AG10803 (cell line): ENCODE measurements at regions not wholly inside any gene's neighbourhood (a gene's known extent, or its start where the extent isn't known, plus 50 kb on each side); places are given as distances from the start of the nearest gene placed in this dataset.
"Not testable (repeated sequence)": the region's sequence is repeated elsewhere in the genome, so short reads cannot be mapped to it uniquely, and the experiment has no call there.

ENCODE experiments used
- DNase-seq: peaks from one replicate; pipeline ENCODE4 v3.0.0; 2010; ENCODE audit warnings: low read depth
- H3K4me3 ChIP-seq: 2 replicates; pipeline ENCODE4 v1.5.1; 2011; ENCODE audit warnings: mild to moderate bottlenecking, low read length, control low read depth
- TF ChIP-seq, protein P1 (sequence below): conservative IDR thresholded peaks from 2 replicates; pipeline ENCODE4 v1.5.1; 2011; ENCODE audit warnings: mild to moderate bottlenecking, low read length, control low read depth, inconsistent platforms

DNA sequence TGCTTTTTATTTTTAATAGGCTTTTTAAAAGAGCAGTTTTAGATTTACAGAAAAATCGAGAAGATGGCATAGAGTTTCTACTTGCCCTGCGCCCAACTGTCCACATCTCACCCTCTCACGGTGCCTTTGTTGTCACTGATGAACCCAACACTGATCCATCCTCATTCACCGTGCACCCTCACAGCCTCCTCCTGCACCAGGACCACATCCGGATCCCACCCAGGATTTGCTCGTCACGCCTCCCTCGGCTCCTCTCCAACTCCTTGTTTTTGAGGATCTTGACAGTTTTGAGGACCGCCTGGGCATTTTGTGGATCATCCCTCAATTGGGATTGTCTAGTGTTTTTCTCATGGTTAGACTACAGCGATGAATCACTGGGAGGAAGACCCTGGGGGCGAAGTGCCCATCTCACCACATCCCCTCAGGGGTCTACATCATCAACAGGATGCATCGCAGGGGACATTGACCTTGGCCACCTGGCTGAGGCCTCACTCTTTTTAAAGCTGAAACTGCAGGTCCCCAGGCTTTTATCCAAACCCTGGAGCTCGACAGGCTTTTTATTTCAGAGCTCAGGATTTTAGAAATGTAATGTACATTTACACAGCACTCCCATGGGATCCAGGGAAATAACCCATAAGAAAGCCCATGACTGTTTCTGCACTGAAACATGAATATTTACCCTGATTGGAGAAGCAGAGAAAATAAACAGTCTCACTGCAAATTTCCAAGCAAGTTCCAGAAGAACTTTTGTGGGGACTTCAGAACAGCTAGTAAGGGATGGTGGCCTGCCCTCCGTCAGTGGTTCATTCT lies 71.8 kb upstream of the ZNF469 start:
- TF ChIP-seq, protein P1, sequence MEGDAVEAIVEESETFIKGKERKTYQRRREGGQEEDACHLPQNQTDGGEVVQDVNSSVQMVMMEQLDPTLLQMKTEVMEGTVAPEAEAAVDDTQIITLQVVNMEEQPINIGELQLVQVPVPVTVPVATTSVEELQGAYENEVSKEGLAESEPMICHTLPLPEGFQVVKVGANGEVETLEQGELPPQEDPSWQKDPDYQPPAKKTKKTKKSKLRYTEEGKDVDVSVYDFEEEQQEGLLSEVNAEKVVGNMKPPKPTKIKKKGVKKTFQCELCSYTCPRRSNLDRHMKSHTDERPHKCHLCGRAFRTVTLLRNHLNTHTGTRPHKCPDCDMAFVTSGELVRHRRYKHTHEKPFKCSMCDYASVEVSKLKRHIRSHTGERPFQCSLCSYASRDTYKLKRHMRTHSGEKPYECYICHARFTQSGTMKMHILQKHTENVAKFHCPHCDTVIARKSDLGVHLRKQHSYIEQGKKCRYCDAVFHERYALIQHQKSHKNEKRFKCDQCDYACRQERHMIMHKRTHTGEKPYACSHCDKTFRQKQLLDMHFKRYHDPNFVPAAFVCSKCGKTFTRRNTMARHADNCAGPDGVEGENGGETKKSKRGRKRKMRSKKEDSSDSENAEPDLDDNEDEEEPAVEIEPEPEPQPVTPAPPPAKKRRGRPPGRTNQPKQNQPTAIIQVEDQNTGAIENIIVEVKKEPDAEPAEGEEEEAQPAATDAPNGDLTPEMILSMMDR: no peak
- DNase-seq: no peak

GRCh38 chr16:88311860-88312259 lies 70.9 kb upstream of the ZNF469 start:
- not testable (repeated sequence) for H3K4me3 ChIP-seq

More for the DNA sequence above, 71.8 kb upstream of the ZNF469 start:
- H3K4me3 ChIP-seq: no peak overlapping the region

DNA sequence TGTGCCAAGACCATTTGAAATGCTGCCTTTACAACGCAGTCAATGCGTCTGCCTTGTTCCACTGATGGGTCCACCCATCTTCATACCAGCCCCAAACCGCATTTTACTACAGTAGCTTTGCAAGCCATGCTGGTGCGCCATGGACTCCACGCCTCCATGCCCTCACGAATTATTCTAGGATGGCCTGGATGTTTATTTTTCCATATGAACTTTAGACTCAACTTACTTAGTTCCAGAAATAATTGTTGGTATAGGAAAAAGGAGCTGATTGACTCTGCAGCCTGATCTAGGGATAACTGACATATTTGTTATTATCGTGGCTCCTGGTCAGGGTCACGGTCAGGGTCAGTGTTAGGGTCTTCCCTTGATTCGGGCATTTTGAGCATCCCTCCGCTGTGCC lies 70.0 kb upstream of the ZNF469 start:
- TF ChIP-seq, protein P1: no peak
- DNase-seq: no peak
- H3K4me3 ChIP-seq: no peak overlapping the region

More at GRCh38 chr16:88311860-88312259, 70.9 kb upstream of the ZNF469 start:
- not testable (repeated sequence) for DNase-seq

DNA sequence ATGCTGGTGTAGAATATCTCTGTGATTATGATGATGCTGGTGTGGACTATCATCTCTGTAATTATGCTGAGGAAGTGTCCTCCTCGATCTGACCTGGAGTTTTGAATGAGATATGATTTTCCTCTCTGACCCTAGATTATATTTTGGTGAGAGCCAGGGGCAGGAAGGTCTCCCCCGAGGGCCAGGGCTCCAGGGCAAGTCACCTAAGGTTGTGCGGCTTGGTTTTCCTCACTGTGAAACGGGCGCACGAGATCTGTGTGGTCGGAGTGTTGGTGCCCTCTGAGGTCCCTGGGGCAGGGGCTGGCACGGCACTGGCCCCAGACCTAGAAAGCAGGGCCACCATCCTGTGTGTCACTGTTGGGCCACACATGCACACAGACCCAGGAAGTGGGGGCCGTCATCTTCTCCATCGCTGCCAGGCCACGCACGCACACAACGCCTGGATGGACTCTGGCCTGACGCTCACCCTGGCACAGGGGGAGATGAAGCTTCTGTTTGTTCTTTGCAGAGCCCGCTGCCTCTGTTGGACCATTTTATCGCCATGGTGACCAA lies 67.7 kb upstream of the ZNF469 start:
- TF ChIP-seq, protein P1: no peak
- DNase-seq: no peak
- H3K4me3 ChIP-seq: no peak overlapping the region

DNA sequence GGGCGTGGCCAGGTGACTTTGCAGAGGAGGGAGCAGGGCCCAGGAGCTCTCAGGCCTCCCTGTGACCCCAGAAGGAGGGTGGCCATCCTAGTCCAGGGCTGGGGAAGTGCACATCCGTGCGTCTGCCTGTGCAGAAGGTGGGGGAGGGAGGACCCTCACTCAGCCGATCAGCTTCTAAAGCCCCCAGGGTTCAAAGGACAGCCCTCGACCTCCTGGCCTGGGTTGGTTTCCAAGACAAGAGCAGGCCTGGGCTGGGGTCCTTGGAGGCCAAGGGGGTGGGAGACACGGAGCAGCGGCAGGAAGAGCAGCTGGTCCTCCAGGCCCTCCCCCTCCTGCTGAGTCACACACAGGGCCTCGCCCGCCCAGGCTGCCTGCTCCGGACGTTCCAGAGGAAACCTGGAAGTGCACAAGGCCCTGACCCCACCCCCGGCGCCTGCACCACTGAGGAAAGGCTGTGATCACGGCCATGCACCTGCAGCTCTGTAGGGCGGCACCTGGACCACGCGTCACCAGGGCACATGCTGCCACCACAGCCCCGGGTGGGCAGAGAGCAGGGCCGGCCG lies 67.1 kb upstream of the ZNF469 start:
- DNase-seq: peak; percentile 69
- TF ChIP-seq, protein P1: no peak
- H3K4me3 ChIP-seq: no peak overlapping the region

GRCh38 chr16:88316151-88316550 lies 66.6 kb upstream of the ZNF469 start:
- no peak for DNase-seq
- TF ChIP-seq, protein P1: no peak

DNA sequence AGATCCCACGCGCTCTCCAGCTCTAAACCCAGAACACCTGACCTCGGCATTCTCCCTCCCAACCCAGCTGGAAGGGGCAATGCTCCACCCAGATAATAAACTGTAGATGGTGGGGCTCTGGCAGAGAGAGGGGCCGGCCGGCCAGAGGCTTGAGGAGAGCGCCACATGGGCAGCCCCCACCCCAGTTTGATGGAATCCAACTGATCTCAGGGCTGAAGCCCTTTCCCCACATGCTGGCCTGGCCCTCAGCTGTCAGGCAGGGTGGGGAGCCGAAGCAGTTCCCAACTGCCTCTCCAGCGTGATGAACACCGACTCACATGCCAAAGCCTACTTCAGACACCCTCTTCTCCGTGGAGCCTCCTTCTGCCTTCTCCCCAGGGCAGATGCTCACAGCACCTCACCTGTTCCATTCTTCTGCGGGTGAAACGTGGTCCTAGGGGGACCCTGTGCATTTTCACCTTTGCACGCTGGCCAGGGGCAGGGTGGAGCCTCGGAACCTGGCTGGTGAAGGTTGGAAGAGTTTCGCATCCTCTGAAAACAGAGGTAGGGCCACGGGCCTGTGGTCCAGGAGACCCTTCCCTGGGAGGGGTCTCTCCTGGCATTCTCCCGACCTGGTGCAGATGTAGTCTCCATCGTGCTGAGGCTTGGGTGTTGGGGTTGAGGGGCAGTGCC lies 65.7 kb upstream of the ZNF469 start:
- TF ChIP-seq, protein P1: no peak
- DNase-seq: no peak
- H3K4me3 ChIP-seq: no peak overlapping the region

More at GRCh38 chr16:88316151-88316550, 66.6 kb upstream of the ZNF469 start:
- no peak overlapping the region for H3K4me3 ChIP-seq
